LHCN-M2 (cell line): ENCODE measurements at regions not wholly inside any gene's neighbourhood (a gene's known extent, or its start where the extent isn't known, plus 50 kb on each side); places are given as distances from the start of the nearest gene placed in this dataset.

Source experiments
- DNase-seq: peaks from one replicate; pipeline ENCODE4 v3.0.0-alpha.2; 2012; ENCODE audit warnings: low read depth

DNA sequence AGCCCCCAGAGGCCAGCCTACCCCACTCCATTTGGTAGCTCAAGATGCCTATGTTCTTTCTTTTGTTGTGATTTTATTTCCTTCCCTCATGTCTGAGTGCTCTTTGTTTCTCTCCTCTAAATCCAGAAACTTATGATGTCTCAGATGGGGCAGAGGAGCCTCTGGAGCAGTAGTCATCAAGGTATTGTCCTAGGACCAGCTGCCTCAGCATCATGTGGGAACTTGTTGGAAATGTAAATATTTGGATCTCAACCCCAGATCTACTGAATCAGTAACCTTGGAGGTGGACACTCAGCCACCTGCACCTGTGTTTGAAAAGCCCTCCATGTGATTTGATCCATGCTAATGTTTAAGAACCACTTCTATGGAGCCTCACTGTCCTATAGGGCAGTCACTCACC lies 593.1 kb upstream of the PLXNA2 start:
- no peak for DNase-seq

GRCh38 chr1:208841436-208841835 lies 597.3 kb upstream of the PLXNA2 start:
- DNase-seq, result no peak

DNA sequence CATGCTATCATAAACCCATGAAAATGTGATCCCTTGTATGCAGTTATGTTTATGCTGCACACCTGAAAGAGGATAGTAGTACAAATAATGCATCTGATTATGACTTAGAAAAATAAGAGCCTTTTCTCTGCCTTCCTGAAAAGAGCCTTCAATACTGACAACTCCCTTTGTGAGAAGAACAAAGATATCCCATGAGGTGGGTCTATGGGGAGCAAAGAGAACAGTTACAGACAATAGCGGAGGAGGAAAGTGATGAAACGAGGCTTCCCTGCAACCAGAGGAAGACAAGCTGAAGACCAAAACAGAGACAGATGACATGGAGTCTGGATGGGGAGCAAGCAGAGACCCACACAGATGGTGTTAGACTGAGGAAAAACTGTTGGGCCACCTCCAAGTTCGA lies 598.3 kb upstream of the PLXNA2 start:
- no peak for DNase-seq

DNA sequence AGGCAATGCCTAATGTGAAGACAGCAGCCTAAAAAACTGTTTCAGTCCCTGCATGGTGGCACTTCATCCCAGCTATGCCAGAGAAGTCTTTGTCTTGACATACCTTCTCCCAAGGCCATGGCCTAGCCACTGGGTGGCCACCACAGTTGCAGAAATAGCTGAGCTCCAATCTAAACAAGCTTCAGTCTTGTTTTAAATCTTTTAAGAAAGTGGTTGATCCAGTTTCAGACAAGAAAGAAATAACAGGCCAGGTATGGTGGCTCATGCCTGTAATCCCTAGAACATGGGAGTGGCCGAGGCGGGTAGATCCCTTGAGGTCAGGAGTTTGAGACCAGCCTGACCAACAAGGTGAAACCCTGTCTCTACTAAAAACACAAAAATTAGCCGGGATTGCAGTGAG lies 600.0 kb upstream of the PLXNA2 start:
- no peak for DNase-seq

DNA sequence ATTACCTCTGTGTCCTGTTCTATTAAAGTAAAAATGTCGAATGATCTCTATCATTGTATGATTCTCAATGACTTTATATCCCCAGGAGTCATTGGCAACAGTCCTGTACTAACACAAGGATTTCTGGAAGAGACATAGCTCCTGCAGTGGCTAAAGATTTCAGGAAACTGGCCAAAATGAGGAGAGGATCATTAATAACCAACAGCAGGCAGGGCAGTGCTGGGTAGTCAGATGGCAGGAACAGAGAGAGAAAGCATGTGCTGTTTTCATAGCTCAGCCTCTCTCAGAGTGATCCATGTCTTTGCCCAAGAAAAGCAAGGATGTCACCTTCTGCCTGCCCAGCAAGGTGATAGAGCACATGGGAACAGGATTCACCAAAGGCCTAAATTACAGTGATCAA lies 604.7 kb upstream of the PLXNA2 start:
- DNase-seq, result no peak

GRCh38 chr1:208850442-208850841 lies 606.3 kb upstream of the PLXNA2 start:
- DNase-seq, result peak; percentile 13

DNA sequence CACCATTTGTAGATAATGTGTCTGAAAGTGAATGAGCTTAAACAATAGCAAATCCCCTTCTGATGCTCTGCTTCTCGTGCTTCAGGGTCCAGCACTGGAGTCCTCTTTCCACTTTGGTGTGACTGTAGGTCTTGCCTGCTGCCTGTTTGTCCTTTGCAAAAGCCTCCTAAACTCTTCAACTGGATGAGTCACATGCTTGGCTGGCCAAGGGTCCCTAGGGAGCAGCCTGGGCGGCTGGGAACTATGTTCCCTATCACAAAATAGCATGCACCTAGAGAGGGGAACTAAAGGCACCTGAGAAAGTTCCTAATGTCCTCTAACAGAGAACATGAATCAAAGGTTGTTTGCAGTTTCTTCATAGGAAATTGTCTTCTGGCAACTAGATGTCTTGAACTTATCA lies 607.2 kb upstream of the PLXNA2 start:
- peak; percentile 17 for DNase-seq

DNA sequence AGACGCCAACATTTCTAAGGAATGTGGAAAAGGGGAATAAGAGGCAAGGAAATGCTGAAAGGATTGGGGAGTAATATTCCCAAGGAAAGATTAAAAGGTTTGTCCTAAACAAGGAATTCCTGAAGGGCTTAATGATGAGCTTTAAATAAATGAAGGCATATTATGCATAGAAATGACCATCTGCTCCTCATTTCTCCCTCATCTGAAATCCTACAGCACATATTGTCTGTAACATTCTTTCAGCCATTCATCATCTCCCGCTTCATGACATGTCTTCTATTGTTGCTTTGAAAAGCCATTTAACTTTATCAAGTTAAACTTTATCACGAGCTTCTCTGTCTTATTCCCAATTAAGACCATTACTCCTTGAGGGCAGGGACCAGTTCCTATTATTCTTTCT lies 608.7 kb upstream of the PLXNA2 start:
- DNase-seq, result no peak

GRCh38 chr1:208855403-208855802 lies 611.2 kb upstream of the PLXNA2 start:
- DNase-seq, result no peak

GRCh38 chr1:208857465-208857864 lies 613.3 kb upstream of the PLXNA2 start:
- DNase-seq, result peak; percentile 17

DNA sequence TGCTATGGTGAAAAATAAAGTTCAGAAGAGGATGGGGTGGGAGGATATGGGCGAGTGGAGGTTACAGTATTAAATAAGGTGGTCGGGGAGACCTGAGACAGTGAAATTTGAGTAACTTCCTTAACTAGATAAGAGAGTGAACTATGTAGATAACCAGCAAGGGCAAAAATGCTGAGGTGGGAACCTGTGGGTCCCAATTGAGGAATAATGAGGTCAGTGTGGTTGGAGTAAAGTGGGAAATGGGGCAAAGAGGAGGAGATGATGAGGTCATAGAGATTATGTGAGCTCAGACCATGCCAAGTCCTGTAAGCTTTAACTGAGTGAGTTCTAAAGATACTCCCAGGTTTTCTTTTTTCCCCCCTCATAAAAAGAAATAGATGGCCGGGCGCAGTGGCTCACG lies 614.6 kb upstream of the PLXNA2 start:
- DNase-seq, result no peak

DNA sequence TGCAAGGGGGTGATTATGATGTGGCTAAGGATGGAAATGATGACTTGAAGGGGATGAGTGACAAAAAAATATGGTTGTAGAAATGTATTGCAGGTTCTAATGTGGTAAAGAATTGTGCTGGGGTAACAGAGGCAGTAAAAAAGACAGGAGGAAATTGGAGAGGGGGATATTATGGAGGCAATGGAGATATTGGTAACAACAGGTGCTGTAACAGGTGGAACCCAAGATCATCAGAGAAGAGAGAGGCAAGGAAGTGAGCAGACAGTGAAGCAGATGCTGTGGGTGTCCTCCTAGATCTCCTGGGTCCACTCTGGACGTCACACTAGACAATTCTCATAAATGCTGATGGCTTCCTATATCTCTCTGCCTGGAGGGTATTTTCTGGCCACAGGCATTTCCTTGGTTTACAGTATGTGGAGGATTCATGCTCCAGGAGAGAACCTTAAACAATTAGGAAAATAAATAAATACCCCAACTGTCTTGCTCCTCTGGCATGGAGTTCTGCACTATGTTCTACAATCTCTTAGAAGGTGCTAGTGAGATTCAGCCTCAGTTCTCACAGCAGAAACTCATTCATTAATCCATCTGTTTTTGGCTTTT lies 620.3 kb upstream of the PLXNA2 start:
- no peak for DNase-seq

DNA sequence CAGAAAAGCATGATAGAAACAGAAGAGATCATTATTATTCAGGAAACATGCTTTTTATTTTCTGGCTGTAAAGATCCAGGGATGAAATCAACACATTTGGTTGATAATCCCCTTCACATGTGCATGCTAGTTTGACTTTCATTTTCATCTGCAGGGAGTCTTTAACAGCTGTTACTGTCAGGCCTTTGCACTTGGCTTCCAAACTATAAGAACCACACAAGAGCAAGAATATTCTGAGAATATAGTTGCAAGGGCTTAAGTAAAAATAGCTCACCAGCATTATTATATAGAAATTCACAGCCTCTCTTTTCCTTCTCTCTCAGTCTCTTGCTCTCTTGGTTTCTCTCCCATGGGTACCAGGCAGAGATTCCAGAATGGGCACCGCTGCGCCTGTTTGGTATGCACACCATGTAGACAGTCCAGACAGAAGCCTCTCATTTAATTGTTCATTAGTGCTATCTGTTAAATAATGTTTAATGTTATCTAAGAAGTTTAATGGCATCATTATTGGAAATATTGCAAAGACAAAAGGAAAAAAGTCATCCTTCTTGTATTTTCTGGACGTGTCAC lies 622.3 kb upstream of the PLXNA2 start:
- peak; percentile 27 for DNase-seq

DNA sequence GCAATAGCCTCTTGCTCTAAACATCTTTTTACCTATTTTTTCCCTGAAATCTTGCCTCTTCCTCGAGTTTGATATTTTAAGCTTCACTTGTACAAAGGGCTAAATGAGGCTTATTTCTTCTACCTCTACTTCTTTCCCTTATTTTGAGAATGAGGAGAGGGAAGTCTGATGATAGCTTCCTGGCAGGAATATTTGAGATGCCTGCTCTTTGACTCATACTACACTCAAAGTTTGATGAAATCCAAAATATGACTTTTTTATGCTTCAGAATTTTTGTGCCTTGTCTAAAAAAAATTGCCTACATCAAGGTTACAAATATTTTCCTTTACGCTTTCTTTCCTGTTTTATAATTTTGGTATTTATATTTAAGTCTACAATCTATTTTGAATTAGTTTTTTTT lies 624.4 kb upstream of the PLXNA2 start:
- DNase-seq, result peak; percentile 23

DNA sequence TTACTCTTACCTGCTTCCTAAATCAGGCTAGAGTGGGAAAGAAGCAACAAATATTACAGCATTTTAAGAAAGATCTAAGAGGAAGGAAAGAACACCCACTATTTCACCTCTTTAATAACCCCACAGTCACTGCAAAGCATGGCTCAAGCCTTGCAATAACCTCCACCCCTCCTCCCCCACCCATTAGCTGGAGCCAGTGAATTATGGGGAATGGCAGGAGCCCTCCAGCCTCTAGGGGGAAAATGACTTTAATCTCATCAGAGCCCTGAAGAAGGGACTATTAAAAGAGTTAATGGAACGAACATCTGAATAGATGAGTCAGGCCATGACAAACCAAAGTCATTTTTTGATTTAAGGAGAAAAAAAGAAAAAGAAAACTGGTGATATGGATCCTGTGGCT lies 630.7 kb upstream of the PLXNA2 start:
- no peak for DNase-seq

- DNase-seq, result no peak
These were observed 634.8 kb upstream of the PLXNA2 start for GRCh38 chr1:208879022-208879421.

DNA sequence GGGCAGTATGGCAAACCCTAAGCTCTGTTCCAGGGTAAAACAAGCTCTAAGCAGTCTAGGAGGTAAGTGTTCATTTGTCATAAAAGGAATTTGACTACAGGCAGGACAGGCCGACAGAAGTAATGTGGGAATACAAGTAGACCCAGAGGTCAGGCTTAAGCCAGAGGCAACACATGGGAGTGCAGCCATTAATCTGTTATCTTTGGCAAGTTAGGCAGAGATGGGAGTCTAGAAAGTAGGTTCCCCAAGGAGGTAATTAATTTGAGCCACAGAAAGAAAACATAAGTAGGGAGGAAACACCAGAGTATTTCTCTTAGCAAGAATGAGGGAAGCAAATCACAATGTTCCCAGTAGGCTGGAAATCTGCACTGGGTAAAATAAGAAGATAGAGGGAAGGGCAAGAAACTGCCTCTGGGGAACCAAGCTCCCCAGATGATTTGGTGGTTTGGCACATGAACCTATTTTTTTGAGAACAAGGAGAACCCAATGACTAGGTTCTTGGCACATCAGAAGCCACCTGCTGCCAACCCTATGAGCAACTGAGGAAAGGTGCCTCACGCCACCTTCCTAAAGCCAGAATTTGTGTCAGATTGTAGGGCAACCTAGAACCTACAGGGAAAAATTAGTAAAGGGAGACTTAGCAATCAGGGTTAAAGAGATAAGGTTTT lies 636.4 kb upstream of the PLXNA2 start:
- DNase-seq, result peak; percentile 48

- DNase-seq, result no peak
These were observed 640.9 kb upstream of the PLXNA2 start for GRCh38 chr1:208885060-208885459.

DNA sequence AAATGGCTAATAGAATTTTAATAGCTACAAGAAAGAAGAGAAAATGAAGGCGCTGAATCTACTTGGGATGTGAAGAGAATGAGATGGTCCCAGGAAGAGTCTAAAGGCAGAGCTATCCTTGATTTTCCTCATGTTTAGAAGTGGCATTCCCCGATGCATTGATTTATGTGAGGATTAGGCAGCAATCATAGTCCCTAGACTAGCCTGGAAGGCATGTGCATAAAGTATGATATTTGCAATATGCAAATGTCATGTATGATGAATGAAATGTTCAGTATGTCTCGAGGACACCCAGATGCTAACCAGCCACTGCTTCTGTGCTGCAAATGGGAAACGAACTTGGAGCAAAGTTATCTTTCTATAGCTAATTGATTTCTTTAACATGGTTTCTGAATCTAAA lies 641.5 kb upstream of the PLXNA2 start:
- no peak for DNase-seq

DNA sequence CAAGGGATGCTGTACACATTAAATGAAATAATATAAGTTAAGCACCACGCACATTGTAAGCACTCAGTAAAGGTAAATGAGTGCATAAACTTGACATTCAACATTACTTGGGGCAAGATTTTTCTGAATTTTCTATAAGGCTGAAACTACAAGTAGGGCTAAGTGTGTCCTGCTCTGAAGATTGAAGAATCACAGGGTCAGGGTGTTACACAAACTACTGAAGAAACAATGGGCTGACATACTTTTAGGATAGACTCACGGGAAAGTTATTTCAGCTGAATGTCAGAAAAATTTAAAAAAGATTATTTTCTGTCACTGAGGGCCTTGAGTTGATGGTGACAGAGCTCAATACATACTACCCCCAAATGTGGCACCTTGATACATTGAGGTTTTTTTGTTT lies 644.2 kb upstream of the PLXNA2 start:
- no peak for DNase-seq

- no peak for DNase-seq
These were observed 648.0 kb upstream of the PLXNA2 start for GRCh38 chr1:208892147-208892546.

GRCh38 chr1:208893251-208893650 lies 649.1 kb upstream of the PLXNA2 start:
- no peak for DNase-seq

GRCh38 chr1:208895181-208895580 lies 651.0 kb upstream of the PLXNA2 start:
- no peak for DNase-seq

DNA sequence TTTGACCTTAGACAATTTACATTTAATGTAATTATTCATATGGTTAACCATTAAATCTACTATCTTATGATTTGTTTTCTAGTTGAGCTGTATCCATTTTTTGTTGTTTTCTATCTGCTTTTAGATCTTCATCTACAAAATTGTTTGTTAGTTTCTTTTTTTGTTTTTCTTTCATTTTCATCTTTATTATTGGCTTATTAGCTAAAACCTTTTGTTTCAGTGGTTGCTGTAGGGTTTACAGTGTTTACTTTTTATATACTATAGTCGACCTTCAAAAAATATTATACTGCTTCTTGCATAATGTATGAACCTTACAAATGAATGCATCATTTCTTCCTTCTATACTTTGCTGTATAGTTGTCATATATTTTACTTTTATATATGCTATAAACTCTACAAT lies 651.6 kb upstream of the PLXNA2 start:
- no peak for DNase-seq
